ENCODE measurements at regions not wholly inside any gene's neighbourhood (a gene's known extent, or its start where the extent isn't known, plus 50 kb on each side); places are given as distances from the start of the nearest gene placed in this dataset.
A peak's percentile ranks its signal among the peaks of the same experiment; 100 is the strongest.
"Not testable (repeated sequence)": the region's sequence is repeated elsewhere in the genome, so short reads cannot be mapped to it uniquely, and the experiment has no call there.

DNA sequence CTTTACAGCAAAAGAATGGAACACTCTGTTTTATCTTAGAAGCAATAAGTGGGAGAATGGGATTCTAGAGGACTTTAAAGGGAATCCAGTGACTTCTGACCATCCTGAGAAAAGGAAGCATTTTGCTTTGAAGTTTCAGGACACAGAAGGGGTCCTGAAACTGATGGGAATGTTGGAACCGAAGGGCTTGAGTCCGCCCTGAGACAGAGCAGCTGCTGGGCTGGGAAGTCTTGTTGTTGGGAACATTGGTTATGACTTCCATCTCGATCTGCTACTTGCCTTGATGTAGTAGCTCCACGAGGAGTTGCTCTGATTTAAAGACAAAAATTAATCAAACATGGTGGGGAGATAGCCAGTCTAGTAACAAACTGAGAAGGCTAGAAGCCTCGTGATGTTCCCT, 177.6 kb downstream of the JCAD start:
- DNase-seq (ENCODE audit: low read depth, low spot score), result no peak

DNA sequence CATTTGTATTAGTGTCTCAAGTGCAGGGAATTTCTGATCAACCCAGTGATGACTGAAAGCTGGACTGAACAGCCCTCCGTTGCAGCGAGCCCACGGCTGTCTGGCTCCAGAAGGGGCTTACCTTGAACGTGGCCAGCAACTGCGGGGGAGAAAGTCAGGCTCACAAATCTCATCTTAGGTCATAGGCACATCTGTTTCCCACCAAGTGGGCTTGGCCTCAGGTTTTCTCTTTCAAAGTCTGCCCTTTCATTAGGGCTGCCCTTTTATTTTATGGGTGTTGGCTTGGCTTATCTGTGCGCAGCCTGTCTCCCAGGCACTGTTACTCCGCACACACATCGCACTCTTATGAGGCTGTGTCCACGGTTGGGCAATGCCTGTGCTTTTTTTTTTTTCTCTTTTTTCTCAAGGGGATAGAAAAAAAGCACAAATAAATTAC, 178.0 kb downstream of the JCAD start:
- no peak for DNase-seq (ENCODE audit: low read depth, low spot score)

DNA sequence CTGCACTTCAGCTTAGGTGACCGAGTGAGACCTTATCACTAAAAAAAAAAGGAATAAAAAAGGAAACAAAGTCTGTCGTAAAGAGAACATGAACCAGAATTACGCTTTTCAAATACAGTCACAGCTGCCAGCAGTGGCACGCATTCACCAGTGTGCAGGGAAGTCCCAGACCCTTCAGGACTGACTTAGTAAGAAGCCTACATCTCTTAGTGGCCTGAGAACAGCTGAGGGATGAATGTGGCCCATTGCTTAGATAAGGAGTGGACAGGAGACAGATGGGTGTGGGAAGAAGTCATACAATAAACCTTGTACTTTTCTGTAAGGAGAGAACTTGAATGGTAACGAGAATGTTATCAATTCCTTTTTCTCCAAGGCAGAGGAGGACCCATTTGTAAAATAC, 178.5 kb downstream of the JCAD start:
- no peak for DNase-seq (ENCODE audit: low read depth, low spot score)

DNA sequence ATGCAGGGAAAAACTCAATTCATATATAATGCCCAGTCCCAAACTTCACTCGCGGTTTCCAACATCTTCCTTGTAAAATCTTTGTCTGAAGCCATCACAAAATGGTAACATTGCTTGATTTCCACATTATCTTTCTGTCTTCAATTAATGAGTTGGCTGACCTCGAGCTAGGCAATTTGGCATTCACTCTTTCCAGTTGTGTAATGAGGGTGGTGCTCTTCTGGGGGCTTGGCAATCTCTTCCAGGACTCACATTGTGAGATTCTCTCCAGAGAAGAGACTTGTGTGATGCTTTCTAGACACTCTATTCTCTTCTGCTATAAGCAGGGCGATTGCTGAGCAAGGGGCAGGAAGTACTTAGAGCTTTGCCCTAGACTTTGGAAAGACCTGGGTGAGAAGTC, 179.5 kb downstream of the JCAD start:
- DNase-seq (ENCODE audit: low read depth, low spot score), result no peak

DNA sequence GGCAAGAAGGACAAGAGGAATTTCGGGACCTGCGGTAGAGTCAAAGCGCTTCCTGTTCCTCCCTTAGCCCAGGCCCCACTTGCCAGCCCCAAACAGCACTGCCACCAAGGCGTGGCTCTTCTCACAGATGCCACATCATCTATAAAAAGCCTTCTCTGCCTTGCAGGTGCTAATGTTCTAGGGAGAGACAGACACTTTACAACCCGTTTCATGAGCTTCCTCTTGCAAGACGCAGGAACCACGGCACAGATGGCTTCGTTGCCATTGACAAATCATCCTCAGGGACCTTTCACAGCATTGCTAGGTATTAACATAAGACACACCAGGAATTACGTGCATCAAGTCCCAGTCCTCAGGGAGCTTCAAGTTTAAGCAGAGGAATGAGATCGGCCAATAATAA, 180.9 kb downstream of the JCAD start:
- DNase-seq (ENCODE audit: low read depth, low spot score), result no peak

DNA sequence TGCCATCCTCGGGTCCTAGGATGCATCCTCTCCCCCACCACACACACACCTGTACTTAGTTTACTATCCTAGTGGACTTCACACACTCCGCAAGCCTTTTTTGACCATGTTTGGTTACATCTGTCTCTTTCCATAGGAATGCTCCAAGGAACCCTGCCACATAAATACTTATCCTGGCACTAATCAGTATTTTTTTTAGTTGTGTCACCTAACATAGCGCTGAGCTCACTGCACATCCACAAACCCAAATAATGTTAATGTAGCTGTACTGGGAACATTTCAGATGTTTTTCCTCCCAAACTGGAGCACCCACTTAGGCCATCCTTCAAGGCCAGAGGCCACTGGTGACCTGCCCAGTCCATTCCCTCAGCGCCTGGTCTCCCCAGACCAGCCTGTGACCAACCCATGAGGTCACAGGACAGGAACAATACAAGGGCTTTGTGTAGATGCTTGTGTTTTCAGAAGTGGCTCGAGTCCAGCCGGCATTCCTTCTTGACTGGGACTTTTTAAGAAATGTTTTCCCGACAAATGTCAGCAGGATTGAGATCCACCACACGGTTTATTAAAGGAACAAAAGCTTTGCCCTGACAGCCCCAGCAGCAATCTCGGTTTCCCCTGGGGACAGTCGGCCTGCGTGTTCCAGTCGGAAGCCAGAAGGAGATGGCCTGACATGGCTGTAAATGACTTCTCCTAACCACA, 181.4 kb downstream of the JCAD start:
- DNase-seq (ENCODE audit: low read depth, low spot score), result no peak

DNA sequence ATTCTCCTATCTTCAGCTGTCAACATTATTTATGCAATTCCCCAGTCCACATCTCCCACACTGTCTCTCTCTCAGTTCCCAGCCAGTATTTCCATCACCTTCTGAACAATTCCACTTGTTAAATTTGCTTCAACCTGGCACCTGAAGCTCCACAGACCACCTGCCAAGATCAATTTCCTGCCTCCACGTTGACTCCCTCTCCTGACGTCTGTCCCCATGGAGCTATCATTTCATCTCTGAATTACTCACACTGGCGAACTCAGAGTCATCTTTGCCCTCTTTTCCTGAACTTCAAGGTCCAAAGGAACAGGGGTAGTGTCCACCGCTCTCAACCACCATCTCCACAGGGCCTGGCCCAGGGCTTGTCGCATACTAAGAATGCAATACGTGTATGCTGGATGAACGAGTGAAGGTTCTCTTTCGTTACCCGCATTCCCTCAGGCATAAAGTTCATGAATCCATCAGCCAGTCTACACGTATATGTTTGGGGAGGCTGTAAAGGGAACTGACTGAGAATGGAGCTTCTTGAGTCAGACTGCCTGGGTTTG, 183.3 kb downstream of the JCAD start:
- DNase-seq (ENCODE audit: low read depth, low spot score), result no peak

DNA sequence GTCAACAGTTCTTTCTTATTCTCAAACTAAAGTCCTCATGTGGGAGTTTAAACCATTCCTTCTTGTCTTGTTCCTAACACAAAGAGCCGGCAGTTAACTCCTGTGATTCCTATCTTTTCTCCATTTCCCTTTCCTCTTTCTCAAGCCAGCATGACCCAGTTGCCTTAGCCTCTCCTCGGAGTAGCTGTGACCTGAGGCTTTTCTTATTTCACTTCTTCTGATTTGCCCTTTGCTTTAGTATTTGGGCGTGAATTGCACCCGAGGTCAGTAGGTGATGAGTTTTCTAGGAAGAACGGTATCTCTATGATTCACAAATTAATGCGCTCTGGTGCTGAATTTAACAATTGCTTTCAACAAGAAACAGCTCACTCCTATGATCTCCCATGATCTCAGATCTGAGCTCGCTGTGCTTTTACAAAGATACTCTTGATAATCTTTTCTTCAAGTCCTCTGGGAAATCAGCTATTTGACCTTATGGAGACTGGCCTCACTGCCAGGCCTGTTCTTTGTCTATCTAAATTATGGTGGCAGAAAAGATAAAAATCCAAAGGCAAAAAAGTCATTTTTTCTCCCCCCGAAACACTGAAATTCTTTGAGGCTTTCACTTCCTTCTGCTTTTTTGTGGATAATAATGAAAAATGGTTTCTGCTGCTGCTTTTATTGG, 184.6 kb downstream of the JCAD start:
- DNase-seq (ENCODE audit: low read depth, low spot score), result no peak

DNA sequence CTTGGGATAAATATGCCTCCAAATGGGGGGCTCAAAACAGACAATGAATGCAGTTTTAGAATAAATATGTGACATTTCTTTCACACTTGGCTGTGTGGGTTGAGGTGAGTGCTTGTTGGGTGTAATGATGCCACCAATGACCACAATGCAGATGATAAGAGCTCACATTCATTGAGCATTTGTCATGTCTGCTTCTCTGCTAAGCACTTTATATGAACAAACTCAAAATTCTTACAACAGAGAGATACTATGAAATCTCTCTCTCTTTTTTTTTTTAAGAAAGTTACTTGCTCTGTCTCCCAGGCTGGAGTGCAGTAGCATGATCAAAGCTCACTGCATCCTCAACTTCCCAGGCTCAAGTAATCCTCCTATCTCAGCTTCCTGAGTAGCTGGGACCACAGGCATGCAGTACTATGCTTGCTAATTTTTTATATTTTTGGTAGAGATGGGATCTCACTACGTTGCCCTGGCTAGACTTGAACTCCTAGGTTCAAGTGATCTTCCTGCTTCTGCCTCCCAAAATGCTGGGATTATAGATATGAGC, 185.4 kb downstream of the JCAD start:
- DNase-seq (ENCODE audit: low read depth, low spot score), result no peak

DNA sequence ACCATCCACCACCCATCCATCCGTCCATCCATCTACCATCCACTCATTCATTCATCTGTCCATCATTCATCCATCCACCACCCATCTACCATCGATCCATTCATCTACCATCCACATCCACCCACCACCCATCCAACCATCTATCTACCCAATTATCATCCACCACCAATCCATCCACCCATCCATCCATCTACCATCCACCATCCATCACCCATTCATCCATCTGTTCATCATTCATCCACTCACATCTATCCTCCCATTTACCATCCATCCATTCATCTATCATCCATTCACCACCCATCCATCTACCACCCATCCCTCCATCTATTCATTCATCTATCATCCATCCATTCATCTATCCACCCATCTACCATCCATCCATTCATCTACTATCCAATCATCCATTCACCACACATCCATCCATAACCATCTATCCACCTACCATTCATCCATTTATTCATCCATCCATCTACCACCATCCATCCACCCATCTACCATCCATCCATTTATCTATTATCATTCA, 188.8 kb downstream of the JCAD start:
- DNase-seq (ENCODE audit: low read depth, low spot score), result no peak

DNA sequence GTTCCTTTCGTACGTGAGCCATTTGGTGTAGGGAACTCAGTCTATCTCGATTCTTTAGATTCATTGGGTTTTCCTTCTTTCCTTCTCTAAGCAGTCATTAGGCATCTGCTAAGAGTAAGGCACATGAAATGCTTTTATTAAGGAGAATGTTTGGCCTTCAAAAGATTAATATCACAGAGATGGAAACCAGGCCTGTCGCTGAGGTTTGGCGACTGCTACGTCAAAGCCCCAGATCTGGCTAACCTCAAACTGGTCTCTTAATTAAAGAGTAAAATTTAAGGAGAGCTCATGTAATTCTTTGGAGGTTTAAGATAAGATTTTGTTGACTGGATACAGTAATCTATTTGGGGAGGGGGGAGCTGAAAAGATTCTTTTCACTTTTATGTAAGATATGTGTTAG, 189.8 kb downstream of the JCAD start:
- no peak for DNase-seq (ENCODE audit: low read depth, low spot score)

DNA sequence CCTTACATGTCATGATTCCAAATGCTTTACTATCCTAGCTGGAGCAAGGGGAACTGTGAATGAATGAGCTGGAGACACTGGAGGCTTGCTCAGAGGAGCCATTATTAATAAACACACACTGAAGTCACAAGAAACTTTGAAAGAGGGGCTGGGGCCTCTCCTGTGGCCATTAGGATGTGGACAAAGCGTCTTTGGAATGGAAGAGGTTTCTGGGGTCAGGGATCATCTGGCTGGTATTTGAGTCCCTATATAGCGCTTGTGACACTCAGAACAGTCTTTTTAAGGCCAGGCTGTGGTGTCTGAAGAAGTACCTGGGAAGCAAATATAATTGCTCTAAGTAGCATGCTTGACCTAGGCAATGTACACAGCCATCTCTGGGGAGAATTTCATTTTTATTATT, 193.0 kb downstream of the JCAD start:
- no peak for DNase-seq (ENCODE audit: low read depth, low spot score)

DNA sequence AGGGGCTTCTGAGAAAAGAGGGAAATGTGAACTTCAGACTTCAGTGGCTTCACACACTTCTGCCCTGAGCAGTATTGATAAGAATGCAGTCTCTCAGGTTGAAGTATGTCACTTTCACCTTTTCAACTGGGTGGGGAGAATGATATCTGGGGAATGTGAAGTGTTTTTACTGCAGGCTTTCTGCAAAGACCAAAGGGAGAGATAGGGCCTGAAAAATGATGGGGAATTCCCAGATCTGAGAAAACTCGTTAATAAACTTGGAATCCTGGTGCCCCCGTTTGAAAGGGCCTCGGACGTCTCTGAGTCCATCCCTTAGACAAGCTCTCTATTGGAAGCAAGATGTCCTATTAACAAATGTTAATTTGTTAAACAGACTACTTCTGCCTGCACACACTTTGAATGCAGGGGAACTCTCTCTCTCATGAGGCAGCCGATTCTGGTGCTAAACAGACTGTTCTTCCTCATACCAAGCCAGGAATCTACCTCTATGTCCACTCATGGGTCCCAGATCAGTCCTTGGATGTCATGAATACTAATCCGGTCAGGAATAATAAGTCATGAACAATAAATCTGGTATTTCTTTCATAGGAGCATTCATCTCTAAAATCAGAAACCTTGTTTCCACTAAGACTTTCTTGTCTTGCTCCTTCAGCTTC, 193.6 kb downstream of the JCAD start:
- no peak for DNase-seq (ENCODE audit: low read depth, low spot score)

DNA sequence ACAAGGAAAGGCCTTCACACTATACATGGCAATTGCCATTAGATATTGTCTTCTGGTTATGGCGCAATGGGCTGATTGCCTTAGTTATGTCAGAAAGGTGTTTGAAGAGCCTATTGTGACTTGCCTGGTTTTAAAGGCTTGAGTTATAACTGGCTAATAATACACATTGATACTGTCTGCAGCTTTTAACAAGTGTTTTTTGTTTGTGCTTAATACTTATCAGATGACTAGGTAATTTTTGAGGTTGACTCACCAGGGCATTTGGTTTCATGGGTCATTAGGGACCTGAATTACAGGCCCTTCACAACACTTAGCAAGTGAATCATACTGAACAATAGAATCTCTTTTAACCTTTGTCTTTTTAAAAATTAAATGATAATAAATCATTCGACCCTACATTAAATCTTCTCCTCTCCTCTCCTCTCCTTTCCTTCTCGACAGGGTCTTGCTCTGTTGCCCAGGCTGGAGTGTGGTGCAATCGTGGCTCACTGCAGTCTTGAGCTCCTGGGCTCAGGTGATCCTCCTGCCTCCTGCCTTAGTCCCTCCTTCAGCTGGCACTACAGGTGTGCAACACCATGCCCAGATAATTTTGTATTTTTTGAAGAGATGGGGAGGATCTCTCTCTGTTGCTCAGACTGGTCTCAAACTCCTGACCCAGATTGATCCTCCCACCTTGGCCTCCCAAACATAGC, 196.3 kb downstream of the JCAD start:
- no peak for DNase-seq (ENCODE audit: low read depth, low spot score)

DNA sequence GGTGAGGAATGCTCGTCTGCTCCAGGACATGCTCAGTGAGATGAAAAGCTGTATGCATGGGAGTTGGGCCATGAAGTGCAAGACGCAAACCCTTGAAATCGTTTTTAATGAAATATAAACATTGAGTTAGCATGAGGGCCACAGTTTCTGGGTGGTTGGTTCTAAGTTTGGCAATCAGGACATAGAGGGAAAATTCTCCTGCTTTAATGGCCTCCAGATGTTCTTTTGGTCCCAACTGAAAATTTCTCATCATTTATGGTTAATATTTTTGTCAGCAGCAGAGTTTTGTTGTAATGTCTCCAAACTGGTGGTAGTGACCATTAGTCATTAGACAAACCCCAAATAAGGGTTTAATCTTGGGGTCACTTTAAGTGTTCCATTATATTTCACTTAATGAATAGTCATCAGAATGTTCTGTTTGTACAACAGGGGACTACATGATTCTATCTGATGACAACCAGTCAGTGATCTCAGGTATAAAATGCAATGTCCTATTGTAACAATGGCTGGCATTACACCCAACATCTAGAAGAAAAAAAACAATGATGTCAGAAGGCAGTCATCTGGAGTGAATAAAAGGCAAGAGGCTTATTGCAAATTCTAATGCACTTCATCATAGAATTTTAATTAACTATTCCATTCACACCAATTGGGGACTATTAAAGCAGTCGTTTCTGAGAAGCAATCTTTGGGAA, 197.4 kb downstream of the JCAD start:
- no peak for DNase-seq (ENCODE audit: low read depth, low spot score)

DNA sequence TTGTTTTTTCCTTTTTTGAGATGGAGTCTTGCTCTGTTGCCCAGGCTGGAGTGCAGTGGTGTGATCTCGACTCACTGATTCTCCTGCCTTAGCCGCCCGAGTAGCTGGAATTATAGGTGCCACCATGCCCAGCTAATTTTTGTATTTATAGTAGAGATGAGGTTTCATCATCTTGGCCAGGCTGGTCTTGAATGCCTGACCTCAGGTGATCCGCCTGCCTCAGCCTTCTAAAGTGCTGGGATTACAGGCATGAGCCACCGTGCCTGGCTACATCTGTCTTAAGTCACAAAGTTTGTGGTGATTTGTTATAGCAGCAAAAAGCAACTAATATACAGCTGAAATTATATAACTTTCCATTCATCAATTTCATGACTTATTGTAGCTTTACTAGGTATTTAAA, 198.2 kb downstream of the JCAD start:
- not testable (repeated sequence) for DNase-seq (ENCODE audit: low read depth, low spot score)

DNA sequence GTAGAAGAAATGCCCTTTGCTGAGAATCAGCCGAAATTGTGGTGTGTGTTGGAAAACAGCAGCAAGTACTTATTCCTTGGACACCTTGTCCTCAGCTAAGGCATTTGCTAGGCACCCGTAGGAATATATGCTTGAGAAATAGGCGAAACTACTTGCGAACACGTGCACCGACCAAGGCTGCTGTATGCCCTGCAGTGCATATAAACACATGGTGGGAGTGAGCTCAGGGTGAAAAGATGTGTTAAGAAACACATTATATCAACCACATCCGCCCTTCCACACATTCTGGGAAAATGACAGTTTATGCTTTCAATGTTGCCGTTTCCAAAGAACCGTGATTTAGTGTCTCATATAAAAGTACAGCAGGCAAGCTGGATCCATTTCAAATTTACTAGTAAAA, 199.2 kb downstream of the JCAD start:
- peak; percentile 70 for DNase-seq (ENCODE audit: low read depth, low spot score)

DNA sequence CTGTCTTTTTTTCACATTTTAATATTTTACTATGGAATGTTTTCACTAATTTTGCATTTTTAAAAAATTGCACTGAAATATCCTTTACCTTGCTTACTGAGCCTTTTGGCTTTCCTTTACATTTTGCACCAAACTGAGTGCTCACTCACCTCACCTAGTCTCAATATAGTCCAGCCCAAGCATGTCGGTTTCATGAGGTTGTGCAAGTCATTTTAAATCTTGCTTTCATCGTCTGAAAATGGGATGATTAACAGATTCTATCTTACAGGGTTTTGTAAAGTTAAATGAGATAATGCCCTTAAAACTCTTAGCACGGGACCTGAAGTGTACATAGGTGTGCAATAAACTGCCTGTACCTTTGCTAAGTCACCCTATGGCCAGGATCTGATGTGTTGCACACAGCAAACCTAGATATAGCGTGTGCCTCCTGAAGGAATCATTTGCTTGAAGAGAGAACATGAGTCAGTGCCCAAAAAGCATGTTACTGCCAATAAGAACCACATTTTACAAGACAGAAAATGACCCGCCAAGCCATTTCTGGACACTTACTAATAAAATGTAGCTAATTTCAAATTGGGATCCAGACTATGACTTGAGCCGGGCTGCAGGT, 199.8 kb downstream of the JCAD start:
- DNase-seq (ENCODE audit: low read depth, low spot score), result no peak

DNA sequence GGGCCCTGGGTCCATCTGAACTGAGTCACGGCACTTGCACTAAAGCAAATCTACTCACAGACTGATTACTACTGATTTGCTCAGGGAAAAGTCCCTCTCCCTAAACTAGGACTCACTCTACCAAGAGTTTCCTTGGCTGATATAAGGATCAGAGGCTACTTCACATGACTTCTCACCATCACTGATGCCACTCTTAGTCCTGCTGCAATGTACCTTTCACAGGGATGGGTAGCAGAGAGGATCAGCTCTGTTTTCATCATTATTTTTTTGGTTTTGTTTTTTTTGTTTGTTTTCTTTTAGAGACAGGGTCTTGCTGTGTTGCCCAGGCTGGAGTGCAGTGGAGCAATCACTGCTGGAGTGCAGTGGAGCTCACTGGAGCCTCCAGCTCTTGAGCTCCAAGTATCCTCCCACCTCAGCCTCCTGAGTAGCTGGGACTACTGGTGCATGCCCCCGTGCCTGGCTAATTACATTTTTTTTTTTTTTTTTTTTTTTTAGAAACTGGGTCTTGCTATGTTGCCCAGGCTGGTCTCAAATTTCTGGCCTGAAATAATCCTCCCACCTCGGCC, 200.6 kb downstream of the JCAD start:
- no peak for DNase-seq (ENCODE audit: low read depth, low spot score)

Data from smooth muscle cell of the brain vasculature (primary cell).